AG10803 (cell line): ENCODE measurements at regions not wholly inside any gene's neighbourhood (a gene's known extent, or its start where the extent isn't known, plus 50 kb on each side); places are given as distances from the start of the nearest gene placed in this dataset.

Experiments used
- DNase-seq: peaks from one replicate; pipeline ENCODE4 v3.0.0; 2010; ENCODE audit warnings: low read depth
- H3K4me3 ChIP-seq: 2 replicates; pipeline ENCODE4 v1.5.1; 2011; ENCODE audit warnings: mild to moderate bottlenecking, low read length, control low read depth
- CTCF ChIP-seq: conservative IDR thresholded peaks from 2 replicates; pipeline ENCODE4 v1.5.1; 2011; ENCODE audit warnings: mild to moderate bottlenecking, low read length, control low read depth, inconsistent platforms

GRCh38 chr9:13367784-13368183 is 88.3 kb upstream of the MPDZ start:
- H3K4me3 ChIP-seq, result no peak overlapping the region
- no peak for DNase-seq
- TF ChIP-seq CTCF, result no peak

GRCh38 chr9:13364271-13365000 is 84.9 kb upstream of the MPDZ start:
- no peak overlapping the region for H3K4me3 ChIP-seq
- no peak for TF ChIP-seq CTCF
- DNase-seq, result peak; percentile 57

GRCh38 chr9:13361076-13361475 is 81.6 kb upstream of the MPDZ start:
- no peak for TF ChIP-seq CTCF
- DNase-seq, result peak; percentile 63

GRCh38 chr9:13360188-13360587 is 80.7 kb upstream of the MPDZ start:
- no peak overlapping the region for H3K4me3 ChIP-seq
- DNase-seq, result no peak
- TF ChIP-seq CTCF, result no peak

More at GRCh38 chr9:13361076-13361475, 81.6 kb upstream of the MPDZ start:
- no peak overlapping the region for H3K4me3 ChIP-seq

GRCh38 chr9:13358128-13358527 is 78.6 kb upstream of the MPDZ start:
- DNase-seq, result peak; percentile 88
- no peak overlapping the region for H3K4me3 ChIP-seq
- TF ChIP-seq CTCF, result no peak

GRCh38 chr9:13354733-13355132 is 75.2 kb upstream of the MPDZ start:
- no peak for TF ChIP-seq CTCF
- no peak overlapping the region for H3K4me3 ChIP-seq
- peak; percentile 52 for DNase-seq

GRCh38 chr9:13352451-13352979 is 73.0 kb upstream of the MPDZ start:
- TF ChIP-seq CTCF, result no peak
- no peak for DNase-seq
- H3K4me3 ChIP-seq, result no peak overlapping the region
